Stomach (tissue), 4 donors: ENCODE measurements at regions not wholly inside any gene's neighbourhood (a gene's known extent, or its start where the extent isn't known, plus 50 kb on each side); places are given as distances from the start of the nearest gene placed in this dataset.
"Not testable (repeated sequence)": the region's sequence is repeated elsewhere in the genome, so short reads cannot be mapped to it uniquely, and the experiment has no call there.

ENCODE experiments used
- CTCF ChIP-seq, 7 experiments: fragments of 450-650 bp in 4 of 7; fragments of 200-600 bp in 3 of 7; sonication (generic) in 3 of 7; IDR thresholded peaks; one replicate each; pipeline ENCODE4 v1.5.1; 2016 to 2019; ENCODE audit warnings: antibody characterized with exemption in 7 of 7, control low read depth in 2 of 7, mild to moderate bottlenecking in 1 of 7
- POLR2A ChIP-seq, 4 donors: fragments of 450-650 bp; IDR thresholded peaks; one replicate each; pipeline ENCODE4 v1.6.1; 2016; ENCODE audit warnings: antibody characterized with exemption in 4 of 4, control low read depth in 2 of 4, mild to moderate bottlenecking in 1 of 4, moderate library complexity in 1 of 4
- POLR2AphosphoS5 ChIP-seq, 3 donors: sonication (generic); formaldehyde crosslinking; IDR thresholded peaks; one replicate each; pipeline ENCODE4 v1.6.1; 2016; ENCODE audit warnings: antibody characterized with exemption in 3 of 3

- not testable (repeated sequence) for TF ChIP-seq POLR2A, CTCF, POLR2AphosphoS5 (IDR thresholded peaks at IDR 0.05)
These were observed 166.8 kb upstream of the ZNG1F start for GRCh38 chr9:41355712-41356450.
